NCI-H2081 (cell line): ENCODE measurements at regions not wholly inside any gene's neighbourhood (a gene's known extent, or its start where the extent isn't known, plus 50 kb on each side); places are given as distances from the start of the nearest gene placed in this dataset.

Experiments used
- DNase-seq, 2 experiments: peaks; one replicate each; lab custom pipeline; 2025; lab: John Stamatoyannopoulos, UW

DNA sequence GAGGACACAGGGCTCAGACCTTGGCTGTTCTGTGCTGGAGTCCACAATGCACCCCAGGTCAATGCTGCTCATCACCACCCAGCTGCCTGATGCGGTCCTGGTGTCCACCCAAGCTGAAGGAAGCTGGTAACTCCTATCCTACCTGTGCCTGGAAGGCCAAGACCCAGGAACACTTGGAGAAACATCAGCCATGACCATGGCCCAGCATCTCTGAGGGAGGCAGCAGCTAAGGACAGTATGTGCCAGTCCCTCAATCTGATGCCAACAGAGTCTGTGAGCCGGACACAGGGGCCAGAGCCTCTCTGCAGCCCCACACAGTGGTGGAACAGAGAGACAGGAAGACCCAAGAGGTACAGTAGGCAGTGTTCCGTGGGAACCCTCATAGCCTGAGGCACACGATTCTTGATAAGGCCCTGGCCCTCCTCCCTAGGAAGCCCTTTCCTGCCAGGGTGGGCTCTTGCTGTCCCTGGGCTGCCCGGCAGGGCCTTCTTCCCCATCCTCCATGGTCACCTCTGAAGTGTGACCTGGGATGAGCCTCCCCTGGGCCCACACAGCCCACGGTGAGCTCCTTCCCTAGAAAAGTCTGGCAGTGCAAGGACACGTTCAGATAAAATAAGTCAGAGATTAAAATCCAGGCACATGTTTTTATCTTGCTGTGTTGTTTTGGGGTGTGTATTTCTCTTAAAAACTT is 170.7 kb downstream of the THBS2 start:
- no peak for DNase-seq

DNA sequence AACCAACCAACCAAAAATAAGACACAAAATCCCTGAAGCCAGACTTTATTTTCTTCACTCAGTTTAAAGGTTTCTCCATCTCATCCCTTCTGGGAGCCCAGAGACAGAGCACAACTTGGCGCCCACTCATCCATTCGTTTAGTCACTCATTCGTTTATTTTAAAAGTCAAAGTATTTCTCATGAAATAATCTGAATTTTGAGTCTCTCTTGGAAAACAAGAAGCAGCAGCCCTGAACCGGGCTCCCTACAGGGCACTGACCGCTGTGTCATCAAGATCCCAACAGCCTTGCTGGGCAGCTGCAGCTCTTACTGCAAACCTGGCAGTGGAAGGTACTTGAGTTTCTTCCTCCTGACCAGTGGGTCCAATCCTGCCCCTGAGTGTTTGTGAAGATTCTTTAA is 171.6 kb downstream of the THBS2 start:
- DNase-seq = no peak

DNA sequence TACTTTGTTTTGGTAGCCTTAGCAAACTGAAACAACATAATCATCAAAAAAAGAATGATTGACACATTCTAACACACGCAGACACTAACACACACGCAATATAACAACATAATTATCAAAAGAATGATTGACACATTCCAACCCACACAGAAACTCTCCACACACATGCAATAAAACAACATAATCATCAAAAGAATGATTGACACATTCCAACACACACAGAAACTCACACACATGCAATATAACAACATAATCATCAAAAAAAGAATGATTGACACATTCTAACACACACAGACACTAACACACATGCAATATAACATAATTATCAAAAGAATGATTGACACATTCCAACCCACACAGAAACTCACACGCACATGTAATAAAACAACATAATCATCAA is 172.4 kb downstream of the THBS2 start:
- no peak for DNase-seq

DNA sequence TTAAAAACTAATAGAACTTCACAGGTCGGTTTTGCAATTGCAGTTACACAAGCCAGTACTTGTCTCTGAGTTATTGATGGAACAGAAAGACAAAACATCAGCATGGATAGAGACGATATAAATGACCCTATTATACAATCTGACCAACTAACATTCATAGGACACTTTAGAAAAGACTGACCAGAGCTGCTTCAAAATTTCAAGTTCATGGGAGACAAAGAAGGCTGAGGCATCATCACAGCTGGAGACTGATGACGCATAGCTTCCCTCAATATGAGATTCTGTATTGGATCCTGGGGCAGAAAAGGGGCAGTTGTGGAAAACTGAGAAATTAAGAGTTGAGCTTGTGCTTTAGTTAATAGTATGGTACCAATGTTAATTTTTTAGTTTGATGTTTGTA is 174.0 kb downstream of the THBS2 start:
- DNase-seq = no peak

DNA sequence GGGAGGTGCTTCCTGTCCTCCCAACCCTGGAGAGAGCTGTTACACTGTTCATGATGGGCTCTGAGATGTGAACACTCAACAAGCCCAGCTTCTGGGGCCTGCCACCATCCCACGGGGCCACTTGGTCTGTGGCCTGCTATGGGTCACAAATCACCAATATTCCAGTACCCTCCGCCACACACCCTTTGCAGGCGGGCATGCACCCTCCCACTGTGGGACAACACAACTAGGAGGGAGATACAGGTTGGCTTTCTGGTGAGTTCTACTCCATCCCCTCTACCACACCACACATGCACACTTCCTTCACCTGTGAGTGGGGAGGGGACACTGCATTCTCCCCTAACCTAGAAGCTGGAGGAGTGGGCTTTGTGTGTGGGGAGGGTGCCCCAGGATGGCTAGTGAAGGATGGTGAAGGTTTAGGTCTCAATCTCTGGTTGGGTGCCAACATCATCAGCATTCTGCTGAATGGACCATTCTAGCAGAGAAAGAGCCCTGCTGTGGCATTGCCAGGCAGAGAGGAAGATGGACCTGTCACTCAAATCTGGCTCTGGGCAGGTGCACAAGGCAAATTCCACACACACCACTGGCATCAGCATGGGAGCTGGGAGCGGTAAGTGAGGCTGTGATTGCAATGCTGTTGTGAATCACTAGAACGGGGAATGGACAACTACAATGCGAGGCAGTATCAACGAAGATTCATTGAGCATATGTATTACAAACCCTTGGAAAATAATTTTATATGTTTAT is 175.1 kb downstream of the THBS2 start:
- DNase-seq = no peak

DNA sequence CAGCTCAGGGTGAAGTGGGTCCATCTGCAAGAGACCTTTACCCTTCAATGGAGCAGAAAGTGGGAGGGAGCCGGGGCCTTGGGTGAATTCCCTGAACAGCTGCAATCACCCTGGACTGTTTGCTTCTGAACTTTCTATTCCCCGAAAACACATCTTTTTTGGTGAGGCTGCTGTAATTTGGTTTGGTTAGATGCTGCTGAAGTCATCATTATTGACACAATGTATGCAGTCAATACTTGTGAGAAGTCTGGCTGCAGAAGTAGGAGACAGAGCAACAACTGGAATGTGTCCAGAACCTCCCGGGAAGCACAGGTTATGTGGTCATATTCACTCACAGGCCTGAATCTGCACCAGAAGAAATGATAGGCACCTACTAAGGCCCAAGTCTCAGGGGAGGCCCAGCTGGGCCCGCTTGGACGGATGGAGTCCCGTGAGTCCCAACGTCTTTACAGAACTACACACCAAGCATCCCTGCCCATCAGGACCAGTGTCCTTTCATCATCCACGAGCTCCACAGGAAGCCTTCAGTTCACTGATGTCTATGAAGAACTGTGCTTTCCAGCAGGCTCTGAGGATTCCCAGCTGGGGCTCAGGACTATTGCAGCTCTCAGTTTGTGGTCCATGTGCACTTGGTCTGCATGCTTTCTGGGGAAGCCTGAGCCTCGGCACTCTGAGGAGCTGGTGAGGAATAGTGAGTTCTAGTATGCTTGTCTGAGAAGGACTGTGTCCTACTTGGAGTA is 177.6 kb downstream of the THBS2 start:
- no peak for DNase-seq

DNA sequence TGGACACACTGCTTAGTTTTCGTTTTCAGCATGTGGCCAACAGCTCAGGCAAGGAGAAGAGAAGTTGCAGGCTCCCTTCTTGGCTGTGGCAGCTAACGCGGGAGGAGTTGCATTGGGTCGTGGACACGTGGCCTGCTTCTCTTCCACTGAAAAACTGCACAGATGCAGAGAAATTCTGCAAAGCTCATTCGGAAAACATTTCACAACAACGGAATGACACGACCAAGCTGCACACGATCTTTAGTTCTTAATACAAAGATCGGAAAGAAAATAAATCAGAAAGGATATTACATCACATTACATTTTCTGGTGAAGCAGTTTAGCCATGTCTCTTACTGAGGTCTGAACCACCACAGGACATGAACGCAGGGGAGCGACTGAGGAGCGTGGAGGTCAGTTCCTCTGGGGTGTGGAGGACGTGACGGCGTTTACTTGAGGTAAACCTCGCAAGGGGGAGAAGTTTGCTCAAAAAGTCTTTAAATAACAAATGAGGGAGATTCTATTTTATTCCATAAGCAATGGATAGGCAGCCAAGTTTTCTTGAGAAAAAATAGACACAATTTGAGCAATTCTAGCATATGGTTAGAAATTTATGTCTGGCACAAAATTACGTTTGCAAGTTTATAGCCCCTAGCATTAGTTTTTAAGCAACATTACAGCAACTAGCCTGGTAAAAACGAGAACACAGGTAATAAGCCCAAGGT is 178.3 kb downstream of the THBS2 start:
- DNase-seq = no peak

DNA sequence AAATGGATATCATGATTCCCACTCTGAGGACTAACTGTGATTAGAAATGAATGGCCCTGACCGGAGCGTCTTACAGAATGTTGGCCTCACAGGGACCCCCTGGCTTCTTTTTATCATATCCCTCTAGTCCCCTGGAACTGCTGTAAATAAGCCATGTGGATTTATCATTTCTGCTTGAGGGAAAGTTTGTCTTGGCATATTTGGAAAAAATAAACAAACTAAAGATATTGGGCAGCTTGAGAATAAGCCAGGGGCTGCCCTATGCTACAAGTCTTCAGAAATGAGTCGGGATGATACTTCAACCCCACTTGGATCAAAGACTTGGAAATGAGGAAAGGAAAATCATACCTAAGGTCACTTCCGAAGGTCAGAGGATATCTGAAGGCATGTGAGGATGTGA is 179.1 kb downstream of the THBS2 start:
- DNase-seq = no peak

DNA sequence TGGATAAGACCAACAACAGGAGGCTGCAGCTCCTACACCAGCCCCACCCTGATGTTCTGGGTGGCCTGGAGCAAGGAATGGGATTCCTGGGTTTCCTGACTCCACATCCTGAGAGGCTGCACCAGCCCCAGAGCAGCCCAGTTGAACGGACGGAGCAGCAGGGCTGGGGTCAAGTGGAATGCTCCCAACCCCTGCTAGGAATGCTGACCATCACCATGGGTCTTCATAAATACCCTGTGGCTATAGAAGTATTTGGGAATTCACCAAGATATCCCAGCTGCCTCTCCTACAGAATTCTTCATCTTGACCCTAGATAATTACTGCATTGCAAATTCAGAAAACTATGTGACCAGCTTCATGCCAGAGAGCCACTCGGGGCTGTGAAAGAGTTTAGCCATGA is 180.3 kb downstream of the THBS2 start:
- no peak for DNase-seq

DNA sequence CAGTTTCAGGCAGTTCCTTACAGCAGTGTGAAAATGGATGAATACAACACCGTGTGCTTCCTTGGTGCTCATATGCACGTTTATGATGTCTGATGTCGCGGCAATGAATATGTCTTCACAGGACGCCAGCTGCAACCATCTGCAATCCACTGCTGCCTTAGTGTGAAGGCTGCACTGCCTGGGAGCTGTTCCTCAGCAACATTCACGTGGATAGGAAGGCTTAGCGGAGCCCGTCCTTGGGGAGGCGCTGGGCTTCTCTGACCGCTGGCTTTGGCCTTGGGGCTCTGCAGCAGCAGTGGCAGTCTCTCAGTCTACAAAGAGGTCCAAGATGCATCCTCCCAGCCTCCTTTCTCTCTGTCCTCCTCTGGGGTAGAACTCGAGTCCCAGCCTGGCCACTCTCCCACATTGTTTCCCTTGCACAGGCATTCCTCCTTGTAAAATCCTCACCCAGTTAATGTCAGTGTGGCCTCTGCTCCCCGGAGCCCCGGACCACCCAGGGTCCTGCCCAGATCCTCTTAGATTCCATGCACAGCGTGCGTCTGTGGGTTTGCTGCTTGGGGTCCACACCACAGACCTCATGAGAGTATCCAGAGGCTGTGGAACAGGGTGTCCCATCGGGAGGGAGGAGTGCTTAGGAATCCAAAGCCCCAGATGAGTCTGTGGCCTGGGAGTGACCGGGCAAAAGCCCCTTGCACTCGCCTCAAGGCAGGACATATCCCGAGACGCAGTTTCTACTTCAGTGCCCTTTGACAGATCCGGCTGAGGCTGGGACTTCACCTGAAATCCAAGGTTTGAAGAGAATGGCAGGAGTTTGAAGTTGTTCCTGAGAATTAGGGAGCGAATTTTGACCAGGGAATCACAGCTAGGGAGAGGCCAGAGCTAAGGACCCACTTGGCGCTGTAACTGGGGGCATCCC is 181.3 kb downstream of the THBS2 start:
- DNase-seq = no peak

DNA sequence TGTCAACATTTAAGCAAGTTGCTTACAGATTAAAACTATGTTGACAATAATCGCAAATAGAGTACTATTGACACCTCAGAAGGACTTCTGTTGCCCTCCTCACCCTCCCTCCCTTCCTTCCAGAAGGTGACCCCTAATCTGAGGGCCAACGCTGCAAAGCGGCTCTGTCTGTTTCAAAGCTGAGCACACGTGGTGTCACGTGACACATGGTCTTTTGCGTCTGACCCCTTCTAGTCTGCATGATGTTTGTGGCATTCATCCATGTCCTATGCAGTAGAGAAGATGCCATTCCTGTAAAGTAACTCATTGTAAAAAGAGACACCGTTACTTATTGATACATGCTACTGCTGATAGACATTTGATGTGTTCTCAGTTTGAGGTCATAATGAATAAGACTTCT is 182.3 kb downstream of the THBS2 start:
- no peak for DNase-seq

DNA sequence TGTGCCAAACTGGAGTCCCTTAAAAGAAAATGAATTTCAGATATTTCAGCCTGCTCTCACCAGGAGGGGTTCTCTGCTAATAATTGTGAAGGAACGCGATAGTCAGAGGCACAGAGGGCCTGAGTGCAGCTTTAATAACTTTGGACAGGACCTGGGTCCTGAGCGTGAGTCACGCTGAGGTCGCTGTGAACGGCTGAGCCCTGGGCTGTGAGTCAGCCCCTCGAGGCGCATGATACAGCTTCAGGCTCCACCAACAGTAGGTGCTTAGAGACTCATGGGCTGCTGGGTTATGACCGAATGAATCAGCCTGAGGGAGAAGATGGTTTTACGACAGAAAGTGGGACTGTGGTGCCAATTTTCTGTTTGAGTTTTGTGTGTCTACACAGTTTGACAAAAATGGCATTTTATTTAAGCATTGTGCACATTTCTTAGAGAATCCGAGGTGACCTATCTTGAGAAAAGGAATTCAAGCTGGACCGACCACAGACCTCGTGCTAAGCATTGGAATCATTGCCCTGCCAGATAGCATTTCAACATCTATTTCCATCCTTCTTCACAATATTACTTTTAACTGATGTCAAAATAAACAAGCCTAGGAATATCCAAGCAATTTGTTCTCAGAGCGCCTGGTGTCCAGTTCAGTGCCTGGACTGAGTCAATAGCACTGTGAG is 183.0 kb downstream of the THBS2 start:
- DNase-seq = no peak

DNA sequence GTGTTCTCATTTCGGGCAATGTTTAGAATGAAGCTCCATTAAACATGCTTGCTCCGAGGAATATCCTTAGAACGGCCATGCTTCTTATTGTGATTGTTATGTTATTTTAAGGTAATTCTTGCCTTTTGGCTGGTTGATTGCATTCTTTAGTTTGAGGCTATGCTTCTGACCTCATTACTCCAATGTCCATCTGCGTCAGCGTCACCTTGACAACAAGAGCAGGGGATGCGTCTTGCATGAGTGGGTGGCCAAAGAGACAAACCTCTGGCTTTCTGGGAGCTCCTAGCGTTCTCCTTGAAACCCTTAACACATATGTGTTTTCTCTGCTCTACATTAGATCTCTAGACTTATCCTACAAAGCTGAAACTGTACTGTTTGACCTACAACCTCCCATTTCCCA is 184.3 kb downstream of the THBS2 start:
- no peak for DNase-seq

DNA sequence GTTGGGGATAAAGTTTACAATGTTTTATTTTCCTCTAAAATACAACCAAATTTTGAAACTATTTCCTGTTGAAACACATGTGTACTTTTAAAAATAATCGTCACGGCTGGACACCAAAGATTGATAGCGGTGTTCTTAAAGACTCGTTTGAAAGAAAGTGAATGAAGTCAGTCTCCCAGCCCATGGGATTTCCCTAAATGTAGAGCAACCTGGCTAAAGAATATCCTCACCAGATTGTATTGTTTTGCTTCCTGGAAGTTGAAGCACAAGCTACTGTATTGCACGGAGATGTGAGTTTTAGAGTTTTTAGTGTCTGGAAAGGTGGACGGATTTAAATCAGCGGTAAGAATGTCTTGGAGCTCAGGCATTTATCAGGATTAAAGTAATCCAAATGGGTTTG is 189.5 kb downstream of the THBS2 start:
- DNase-seq = no peak

DNA sequence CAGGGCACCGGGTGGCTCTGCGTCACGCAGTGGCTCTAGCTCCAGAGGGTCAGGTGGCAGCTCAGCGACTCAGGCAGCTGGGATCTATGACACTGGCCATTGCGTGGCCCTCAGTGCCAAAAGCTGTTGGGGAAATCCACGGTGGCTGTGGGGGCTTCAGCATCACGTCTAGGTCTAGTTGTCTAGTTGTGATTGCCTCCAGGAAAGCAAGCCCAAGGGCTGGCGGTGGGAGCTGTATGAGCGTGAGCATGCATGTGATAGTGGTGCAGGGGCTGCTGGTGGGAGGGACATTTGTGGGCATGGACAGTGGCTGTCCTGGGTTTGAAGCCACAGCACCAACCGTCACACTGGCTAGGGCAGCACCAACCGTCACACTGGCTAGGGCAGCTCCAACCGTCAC is 191.4 kb downstream of the THBS2 start:
- DNase-seq = no peak

DNA sequence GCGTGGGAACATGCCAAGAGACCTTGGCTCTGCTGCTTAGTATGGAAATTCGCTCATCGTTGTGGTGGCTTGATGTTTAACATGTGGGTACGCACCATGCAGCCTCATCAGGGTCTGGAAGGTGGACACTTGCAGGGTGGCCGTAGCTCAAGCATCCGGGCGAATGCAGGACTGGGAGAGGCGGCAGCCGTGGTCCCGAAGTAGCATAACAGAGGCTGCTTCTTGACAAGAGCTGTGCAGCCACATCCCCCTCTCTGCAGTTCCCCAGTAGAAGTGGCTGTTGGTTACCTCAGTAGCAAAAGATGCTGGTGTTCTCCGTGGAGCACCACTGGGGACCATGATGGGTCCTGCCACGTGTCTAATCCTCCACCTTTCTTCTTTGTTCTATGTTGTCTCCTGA is 195.0 kb downstream of the THBS2 start:
- DNase-seq = no peak

DNA sequence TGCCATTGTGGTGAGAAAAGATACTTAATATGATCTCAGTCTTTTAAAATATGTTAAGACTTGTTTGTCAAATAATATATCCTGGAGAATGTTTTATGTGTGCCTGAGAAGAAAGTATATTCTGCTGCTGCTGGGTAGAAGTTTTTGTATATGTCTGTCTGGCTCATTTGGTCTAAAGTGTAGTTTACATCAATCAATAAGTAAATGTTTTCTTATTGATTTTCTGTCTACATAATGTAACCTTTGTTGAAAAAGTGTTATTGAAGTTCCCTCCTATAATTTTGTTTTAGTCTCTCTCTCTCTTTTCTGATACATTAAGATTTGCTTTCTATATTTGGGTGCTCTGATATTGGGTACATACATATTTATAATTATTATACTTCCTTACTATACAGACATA is 201.2 kb downstream of the THBS2 start:
- DNase-seq = no peak

DNA sequence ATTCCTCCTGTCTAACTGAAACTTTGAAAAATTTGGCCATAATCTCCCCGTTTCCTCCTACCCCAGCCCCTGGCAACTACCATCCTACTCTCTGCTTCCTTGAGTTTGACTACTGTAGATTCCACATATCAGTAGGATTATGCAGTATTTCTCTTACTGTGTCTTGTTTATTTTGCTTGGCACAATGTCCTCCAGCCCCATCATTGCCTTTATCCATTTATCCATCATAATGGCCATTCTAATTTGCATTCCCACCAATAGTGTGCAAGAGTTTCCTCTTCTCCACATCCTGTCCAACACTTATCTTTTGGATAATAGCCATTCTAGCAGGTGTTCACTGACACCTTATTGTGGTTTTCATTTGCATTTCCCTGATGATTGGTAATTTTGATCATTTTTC is 202.3 kb downstream of the THBS2 start:
- DNase-seq = peak; percentile 44 to 85

DNA sequence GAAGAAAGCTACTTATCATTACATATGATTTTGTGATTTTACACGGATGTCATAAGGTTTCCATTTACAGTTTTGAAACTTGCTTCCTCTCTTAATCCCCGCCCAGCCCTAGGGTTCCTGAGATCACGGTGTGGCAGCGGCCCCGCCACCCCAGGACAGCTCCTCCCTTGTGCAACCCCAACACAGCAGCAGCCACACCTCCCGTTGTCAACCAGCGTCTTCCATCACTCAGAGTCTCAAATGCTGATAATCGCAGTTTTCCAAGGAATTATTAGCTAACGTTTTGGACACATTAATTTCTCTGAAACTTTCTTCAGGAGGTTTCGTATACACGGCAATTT is 204.8 kb downstream of the THBS2 start:
- DNase-seq = no peak

DNA sequence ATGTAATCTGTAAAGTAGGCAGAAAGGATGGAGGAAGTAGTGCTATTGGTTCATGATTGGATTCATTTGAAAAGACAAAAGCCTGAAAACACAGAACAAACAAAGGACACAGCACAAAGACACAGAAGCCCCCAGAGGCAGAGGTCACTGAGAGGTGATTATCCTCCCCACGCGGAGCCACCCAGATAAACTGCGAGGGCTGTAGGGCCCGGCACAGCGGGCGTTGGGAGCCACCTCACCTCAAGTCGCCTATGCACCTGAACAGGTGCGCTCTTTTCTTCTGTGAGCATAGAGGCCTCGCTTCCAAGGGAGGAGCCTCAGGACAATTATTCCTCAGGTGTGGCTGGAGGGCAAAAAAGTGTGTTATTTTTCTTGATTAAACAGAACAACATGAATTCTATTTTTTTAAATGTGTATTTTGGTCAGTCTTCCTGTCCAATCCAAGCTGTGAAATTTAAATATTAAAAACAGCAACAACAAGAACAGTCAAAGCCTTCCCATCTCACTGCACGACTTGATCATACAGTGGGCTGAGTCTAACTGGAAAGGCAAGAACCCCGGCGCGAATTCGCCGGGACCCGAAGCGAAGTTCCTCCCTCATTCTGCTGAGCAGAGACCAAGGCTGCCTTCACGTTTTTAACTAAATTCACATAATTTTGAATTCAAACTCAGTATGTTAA is 205.3 kb downstream of the THBS2 start:
- no peak for DNase-seq

DNA sequence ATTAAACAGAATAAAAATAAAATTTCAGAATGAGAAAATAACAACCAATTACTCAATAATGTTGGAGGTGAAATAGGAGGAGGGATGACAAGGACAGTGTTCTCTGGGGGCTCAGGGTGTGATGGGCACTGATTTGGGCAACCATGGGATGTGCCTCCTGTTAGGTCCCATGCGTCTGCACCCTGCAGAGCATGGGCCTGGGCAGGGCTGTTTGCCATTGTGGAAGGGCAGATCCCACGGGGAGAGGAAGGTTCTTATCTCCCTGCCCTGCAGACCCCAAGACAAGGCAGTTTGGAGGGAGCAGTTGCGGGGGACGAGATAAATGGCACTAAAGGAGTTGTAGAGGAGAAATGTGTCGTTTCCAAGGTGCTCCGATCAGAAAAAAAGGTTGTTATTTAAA is 206.3 kb downstream of the THBS2 start:
- no peak for DNase-seq
